ENCODE measurements at regions not wholly inside any gene's neighbourhood (a gene's known extent, or its start where the extent isn't known, plus 50 kb on each side); places are given as distances from the start of the nearest gene placed in this dataset. TPM values are rescaled to one million over a fixed set of nuclear protein-coding genes. Genes with fewer than 3 reads are reported as not detected.

- H3K27ac ChIP-seq (ENCODE audit: low read depth, low read length), result no peak overlapping the region
- no peaks in the 10 kb centered on the region for H4K20me1 ChIP-seq (ENCODE audit: insufficient read depth, low read length)
- H3K9me3 ChIP-seq (ENCODE audit: low read depth, low read length), result no peaks in the 10 kb centered on the region
- H3K4me3 ChIP-seq (ENCODE audit: insufficient read depth, low read length), result no peak overlapping the region
- H3K27me3 ChIP-seq (ENCODE audit: insufficient read depth, low read length), result no peaks in the 10 kb centered on the region
- H3K4me1 ChIP-seq (ENCODE audit: insufficient read depth, low read length), result no peaks in the 10 kb centered on the region
- TF ChIP-seq, protein P1, sequence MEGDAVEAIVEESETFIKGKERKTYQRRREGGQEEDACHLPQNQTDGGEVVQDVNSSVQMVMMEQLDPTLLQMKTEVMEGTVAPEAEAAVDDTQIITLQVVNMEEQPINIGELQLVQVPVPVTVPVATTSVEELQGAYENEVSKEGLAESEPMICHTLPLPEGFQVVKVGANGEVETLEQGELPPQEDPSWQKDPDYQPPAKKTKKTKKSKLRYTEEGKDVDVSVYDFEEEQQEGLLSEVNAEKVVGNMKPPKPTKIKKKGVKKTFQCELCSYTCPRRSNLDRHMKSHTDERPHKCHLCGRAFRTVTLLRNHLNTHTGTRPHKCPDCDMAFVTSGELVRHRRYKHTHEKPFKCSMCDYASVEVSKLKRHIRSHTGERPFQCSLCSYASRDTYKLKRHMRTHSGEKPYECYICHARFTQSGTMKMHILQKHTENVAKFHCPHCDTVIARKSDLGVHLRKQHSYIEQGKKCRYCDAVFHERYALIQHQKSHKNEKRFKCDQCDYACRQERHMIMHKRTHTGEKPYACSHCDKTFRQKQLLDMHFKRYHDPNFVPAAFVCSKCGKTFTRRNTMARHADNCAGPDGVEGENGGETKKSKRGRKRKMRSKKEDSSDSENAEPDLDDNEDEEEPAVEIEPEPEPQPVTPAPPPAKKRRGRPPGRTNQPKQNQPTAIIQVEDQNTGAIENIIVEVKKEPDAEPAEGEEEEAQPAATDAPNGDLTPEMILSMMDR (IDR thresholded peaks at IDR 0.05; ENCODE audit: extremely low read depth, low read depth, low read length), result no peak
- H3K36me3 ChIP-seq (ENCODE audit: insufficient read depth, low read length), result no peaks in the 10 kb centered on the region
- no peak overlapping the region for H3K4me2 ChIP-seq (ENCODE audit: insufficient read depth, low read length)
- no peak overlapping the region for H2AFZ ChIP-seq (ENCODE audit: low read length)
- DNase-seq (ENCODE audit: insufficient read length, low spot score, missing footprints), result no peak
- no peaks in the 10 kb centered on the region for H3K79me2 ChIP-seq (ENCODE audit: insufficient read depth, low read length)
These were observed 52.5 kb upstream of the MYL2 start for GRCh38 chr12:110972866-110973265.

DNA sequence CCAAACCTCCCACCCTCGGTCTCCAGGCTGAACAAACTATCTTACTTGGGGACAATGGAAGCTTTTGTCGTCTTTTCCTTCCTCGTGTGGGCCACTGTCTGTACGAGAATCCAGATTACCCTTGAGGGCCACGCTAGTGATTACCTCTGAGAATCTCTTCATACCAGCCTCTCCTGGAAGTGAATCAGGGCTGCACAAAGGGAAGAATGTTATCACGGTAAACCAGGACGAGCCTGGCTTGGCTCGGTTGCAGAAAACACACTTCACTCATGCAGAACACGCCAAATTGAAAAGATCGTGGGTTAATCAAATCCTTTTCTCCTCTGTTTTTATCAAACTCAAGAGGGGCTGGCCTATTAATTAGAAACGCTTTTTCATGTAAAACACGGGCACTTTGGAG, 51.6 kb upstream of the MYL2 start:
- no peak for DNase-seq (ENCODE audit: insufficient read length, low spot score, missing footprints)
- Histone ChIP-seq H3K9me3 (ENCODE audit: low read depth, low read length) (no peaks in the 10 kb centered on the region), H3K4me3 (ENCODE audit: insufficient read depth, low read length) (no peak overlapping the region), H3K36me3 (ENCODE audit: insufficient read depth, low read length) (no peaks in the 10 kb centered on the region), H3K27ac (ENCODE audit: low read depth, low read length) (no peak overlapping the region), H2AFZ (ENCODE audit: low read length) (no peak overlapping the region), H3K27me3 (ENCODE audit: insufficient read depth, low read length) (no peaks in the 10 kb centered on the region), H4K20me1 (ENCODE audit: insufficient read depth, low read length) (no peaks in the 10 kb centered on the region), H3K4me2 (ENCODE audit: insufficient read depth, low read length) (no peak overlapping the region), H3K79me2 (ENCODE audit: insufficient read depth, low read length) (no peaks in the 10 kb centered on the region), H3K4me1 (ENCODE audit: insufficient read depth, low read length) (no peaks in the 10 kb centered on the region)
- TF ChIP-seq, protein P1 (IDR thresholded peaks at IDR 0.05; ENCODE audit: extremely low read depth, low read depth, low read length), result no peak

- H3K79me2 ChIP-seq (ENCODE audit: insufficient read depth, low read length), result no peaks in the 10 kb centered on the region
- no peak overlapping the region for H2AFZ ChIP-seq (ENCODE audit: low read length)
- H3K27ac ChIP-seq (ENCODE audit: low read depth, low read length), result no peak overlapping the region
- no peaks in the 10 kb centered on the region for H4K20me1 ChIP-seq (ENCODE audit: insufficient read depth, low read length)
- no peaks in the 10 kb centered on the region for H3K27me3 ChIP-seq (ENCODE audit: insufficient read depth, low read length)
- TF ChIP-seq, protein P1 (IDR thresholded peaks at IDR 0.05; ENCODE audit: extremely low read depth, low read depth, low read length), result no peak
- no peaks in the 10 kb centered on the region for H3K4me1 ChIP-seq (ENCODE audit: insufficient read depth, low read length)
- no peak overlapping the region for H3K4me2 ChIP-seq (ENCODE audit: insufficient read depth, low read length)
- no peak for DNase-seq (ENCODE audit: insufficient read length, low spot score, missing footprints)
- H3K36me3 ChIP-seq (ENCODE audit: insufficient read depth, low read length), result no peaks in the 10 kb centered on the region
- no peak overlapping the region for H3K4me3 ChIP-seq (ENCODE audit: insufficient read depth, low read length)
- no peaks in the 10 kb centered on the region for H3K9me3 ChIP-seq (ENCODE audit: low read depth, low read length)
These were observed 51.0 kb upstream of the MYL2 start for GRCh38 chr12:110971189-110971920.

Small RNA genes lying in the stretch of these regions (small RNA-seq; reads per million reads assigned to genes)
- gene MIR6760, result not detected
